Sigmoid colon (tissue), 4 donors: ENCODE measurements at regions not wholly inside any gene's neighbourhood (a gene's known extent, or its start where the extent isn't known, plus 50 kb on each side); places are given as distances from the start of the nearest gene placed in this dataset.

Source experiments
- EP300 ChIP-seq, 4 donors: sonication (generic); formaldehyde crosslinking; IDR thresholded peaks; one replicate each; pipeline ENCODE4 v1.6.1; 2017; ENCODE audit warnings: antibody characterized with exemption in 4 of 4
- POLR2A ChIP-seq, 2 donors: fragments of 450-650 bp; IDR thresholded peaks; one replicate each; pipeline ENCODE4 v1.6.1; 2016; ENCODE audit warnings: antibody characterized with exemption in 2 of 2, mild to moderate bottlenecking in 2 of 2, moderate library complexity in 2 of 2
- POLR2AphosphoS5 ChIP-seq, 4 donors: sonication (generic); formaldehyde crosslinking; IDR thresholded peaks; one replicate each; pipeline ENCODE4 v1.6.1; 2017; ENCODE audit warnings: antibody characterized with exemption in 4 of 4
- TF ChIP-seq, protein P1 (sequence below), 4 experiments: fragments of 450-650 bp in 3 of 4; fragments of 200-600 bp in 1 of 4; IDR thresholded peaks; one replicate each; pipeline ENCODE4 v1.5.1; 2016 to 2019; ENCODE audit warnings: antibody characterized with exemption in 4 of 4, mild to moderate bottlenecking in 3 of 4, moderate library complexity in 2 of 4

DNA sequence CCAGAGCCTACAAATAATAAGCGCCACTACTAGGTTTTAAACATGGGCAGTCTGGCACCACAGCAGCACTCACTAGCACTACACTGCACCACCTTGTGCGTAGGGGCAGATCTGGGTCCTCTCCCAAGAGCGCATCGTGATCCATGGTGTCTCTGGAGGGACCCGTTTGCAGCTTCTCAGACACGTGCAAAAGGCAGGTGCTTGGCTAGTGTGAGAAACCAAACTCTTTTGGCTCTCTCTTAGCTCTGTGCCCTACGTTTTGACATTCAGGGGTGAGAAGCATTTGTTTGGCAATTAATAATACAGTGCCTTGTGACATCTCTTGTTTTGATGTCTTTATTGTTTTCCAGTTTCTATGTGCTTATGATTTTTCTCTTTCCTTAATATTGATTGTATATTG is 75.4 kb upstream of the EGFLAM start:
- TF ChIP-seq POLR2A (IDR thresholded peaks at IDR 0.05) (no peak), POLR2AphosphoS5 (IDR thresholded peaks at IDR 0.05) (no peak), EP300 (IDR thresholded peaks at IDR 0.05) (no peak)
- TF ChIP-seq, protein P1, sequence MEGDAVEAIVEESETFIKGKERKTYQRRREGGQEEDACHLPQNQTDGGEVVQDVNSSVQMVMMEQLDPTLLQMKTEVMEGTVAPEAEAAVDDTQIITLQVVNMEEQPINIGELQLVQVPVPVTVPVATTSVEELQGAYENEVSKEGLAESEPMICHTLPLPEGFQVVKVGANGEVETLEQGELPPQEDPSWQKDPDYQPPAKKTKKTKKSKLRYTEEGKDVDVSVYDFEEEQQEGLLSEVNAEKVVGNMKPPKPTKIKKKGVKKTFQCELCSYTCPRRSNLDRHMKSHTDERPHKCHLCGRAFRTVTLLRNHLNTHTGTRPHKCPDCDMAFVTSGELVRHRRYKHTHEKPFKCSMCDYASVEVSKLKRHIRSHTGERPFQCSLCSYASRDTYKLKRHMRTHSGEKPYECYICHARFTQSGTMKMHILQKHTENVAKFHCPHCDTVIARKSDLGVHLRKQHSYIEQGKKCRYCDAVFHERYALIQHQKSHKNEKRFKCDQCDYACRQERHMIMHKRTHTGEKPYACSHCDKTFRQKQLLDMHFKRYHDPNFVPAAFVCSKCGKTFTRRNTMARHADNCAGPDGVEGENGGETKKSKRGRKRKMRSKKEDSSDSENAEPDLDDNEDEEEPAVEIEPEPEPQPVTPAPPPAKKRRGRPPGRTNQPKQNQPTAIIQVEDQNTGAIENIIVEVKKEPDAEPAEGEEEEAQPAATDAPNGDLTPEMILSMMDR (IDR thresholded peaks at IDR 0.05), result no peak
